ENCODE measurements at regions not wholly inside any gene's neighbourhood (a gene's known extent, or its start where the extent isn't known, plus 50 kb on each side); places are given as distances from the start of the nearest gene placed in this dataset.
A peak's percentile ranks its signal among the peaks of the same experiment; 100 is the strongest.
"Not testable (repeated sequence)": the region's sequence is repeated elsewhere in the genome, so short reads cannot be mapped to it uniquely, and the experiment has no call there.

GRCh38 chr11:45754741-45755140 lies 50.2 kb upstream of the SLC35C1 start:
- DNase-seq (ENCODE audit: low spot score): no peak

DNA sequence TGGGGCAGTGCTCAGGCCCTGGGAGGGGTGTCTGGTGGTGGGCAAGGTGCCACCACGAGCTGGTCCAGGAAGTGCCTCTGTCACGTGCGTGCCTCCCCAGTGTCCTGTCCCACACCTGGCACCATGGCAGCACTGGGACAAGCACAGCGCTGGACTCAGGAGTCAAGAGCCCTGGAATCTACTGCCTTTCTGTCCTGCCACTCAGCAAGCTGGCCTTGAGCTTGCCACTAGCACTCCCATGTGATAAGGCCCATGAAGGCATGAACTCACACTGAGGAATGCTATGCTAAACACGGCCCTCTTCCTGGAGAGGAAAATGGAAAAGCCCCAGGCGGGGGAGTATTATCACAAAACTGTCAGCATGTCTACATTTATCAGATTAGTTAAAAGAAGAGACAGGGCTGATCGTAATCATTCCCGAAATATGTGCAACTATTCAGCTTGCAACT lies 50.7 kb upstream of the SLC35C1 start:
- DNase-seq (ENCODE audit: low spot score): no peak

GRCh38 chr11:45752106-45752505 lies 52.8 kb upstream of the SLC35C1 start:
- DNase-seq (ENCODE audit: low spot score): no peak

DNA sequence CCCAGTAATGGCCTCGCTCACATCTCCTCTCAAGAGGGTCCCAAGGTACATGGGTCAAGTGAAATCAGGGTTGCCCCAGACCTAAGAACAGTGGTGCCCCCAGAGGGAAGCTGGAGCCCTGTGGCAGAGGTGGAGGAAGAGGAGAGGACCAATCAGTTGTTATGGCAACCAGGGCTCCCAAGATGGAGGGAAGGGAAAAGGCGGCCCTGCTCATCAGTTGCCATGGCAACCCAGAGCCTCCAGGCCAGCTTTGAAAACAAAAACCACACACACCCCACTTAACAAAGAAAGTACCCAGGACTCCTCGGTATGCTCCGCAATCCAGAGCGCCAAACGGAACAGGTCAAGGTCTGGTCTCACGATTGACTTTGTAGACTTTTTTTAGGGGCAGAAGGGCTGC lies 53.5 kb upstream of the SLC35C1 start:
- peak; percentile 67 for DNase-seq (ENCODE audit: low spot score)

DNA sequence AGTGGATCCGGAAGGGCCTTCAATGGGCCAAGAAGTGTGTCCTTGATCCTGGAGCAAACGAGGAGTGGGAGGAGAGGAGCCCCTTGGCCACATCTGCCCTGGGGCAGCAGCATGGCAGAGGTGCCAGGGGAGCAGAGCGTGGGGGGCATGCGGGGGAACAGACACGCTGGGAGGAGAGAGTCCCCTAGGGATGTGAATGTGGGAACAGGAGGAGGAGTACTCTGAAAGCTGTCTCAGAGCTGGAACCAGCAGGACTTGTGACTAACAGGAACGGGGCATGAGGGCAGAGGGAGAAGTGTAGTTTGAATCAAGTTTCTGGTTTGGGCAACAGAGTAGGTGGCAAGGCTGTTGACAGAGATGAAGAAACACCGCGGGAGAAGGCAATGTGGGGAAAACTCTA lies 54.5 kb upstream of the SLC35C1 start:
- DNase-seq (ENCODE audit: low spot score): no peak

GRCh38 chr11:45748801-45749200 lies 56.1 kb upstream of the SLC35C1 start:
- DNase-seq (ENCODE audit: low spot score): no peak

GRCh38 chr11:45745065-45745811 lies 59.7 kb upstream of the SLC35C1 start:
- no peak for DNase-seq (ENCODE audit: low spot score)

- no peak for DNase-seq (ENCODE audit: low spot score)
Observed at GRCh38 chr11:45743556-45744468, 61.1 kb upstream of the SLC35C1 start.

GRCh38 chr11:45741582-45741981 lies 63.4 kb upstream of the SLC35C1 start:
- no peak for DNase-seq (ENCODE audit: low spot score)

DNA sequence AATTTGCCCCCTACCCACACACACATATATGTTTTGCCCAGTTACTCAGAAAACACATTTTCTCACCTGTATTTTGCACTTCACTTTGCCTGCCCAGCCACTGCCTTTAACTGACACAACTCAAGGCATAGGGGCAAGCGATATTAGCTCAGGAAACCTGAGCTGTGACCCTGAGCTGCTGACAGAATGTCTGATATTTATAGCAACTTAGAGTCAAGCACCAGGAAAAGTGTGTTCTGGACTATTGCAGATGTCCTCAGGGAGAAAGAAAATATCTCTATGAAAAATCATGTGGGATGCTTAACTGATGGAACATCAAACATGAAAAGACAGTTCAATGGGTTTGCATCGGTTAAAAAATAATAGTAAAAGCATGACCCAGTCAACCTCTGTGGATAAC lies 63.9 kb upstream of the SLC35C1 start:
- DNase-seq (ENCODE audit: low spot score): no peak

- DNase-seq (ENCODE audit: low spot score): no peak
Observed at GRCh38 chr11:45739866-45740265, 65.1 kb upstream of the SLC35C1 start.

DNA sequence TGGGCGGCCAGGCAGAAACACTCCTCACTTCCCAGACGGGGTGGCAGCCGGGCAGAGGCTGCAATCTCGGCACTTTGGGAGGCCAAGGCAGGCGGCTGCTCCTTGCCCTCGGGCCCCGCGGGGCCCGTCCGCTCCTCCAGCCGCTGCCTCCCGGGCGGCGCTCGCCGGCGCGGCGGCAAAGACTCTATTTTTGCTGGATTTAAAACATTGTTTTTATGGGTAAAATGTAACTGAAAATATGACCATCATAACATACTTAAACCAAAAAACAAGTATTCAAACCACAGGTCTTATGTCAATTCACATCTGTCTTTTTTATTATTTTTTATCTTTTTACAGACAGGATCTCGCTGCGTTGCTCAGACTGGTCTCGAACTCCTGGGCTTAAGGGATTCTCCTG lies 65.9 kb upstream of the SLC35C1 start:
- DNase-seq (ENCODE audit: low spot score): not testable (repeated sequence)

- DNase-seq (ENCODE audit: low spot score): not testable (repeated sequence)
Observed at GRCh38 chr11:45738194-45738593, 66.8 kb upstream of the SLC35C1 start.

- DNase-seq (ENCODE audit: low spot score): no peak
Observed at GRCh38 chr11:45737056-45737455, 67.9 kb upstream of the SLC35C1 start.

DNA sequence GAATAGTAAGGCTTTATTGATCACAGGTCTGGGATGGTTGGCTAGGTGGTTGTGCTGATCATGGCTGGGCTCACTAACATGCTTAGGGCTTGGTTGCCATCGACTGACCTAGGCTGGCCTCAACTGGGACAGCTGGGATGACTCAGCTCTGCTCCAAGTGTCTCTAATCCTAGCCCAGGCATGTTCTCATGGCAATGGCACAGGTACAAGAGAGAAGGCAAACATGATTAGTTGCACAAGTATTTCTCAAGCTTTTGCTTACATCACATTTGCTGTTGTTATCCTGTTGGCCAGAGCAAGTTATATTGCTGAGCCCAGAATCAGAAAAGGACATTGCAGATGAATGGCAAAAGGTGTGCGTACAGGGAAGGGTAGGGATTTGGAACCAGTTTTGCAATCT lies 68.5 kb upstream of the SLC35C1 start:
- no peak for DNase-seq (ENCODE audit: low spot score)

DNA sequence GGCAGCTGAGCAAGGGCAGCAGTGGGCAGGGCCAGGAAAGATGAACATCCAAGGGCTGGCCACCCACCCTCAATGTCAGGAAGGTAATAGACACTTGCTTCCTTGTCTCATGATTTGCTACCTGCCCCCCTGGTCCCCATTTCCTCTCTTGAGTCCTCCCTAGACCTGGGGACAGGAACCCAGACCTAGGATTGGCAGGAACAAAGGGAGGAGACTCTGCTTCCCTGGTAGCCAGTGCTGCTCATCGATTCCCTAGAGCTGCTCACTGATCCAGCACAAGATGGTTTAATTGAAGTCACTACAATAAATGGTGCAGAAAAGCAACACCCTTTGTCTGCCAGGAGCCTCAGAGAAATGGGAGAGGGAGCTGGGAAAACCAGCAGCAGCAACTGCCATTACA lies 67.8 kb upstream of the CHST1 start:
- DNase-seq (ENCODE audit: low spot score): no peak

GRCh38 chr11:45732343-45732742 lies 66.9 kb upstream of the CHST1 start:
- no peak for DNase-seq (ENCODE audit: low spot score)

GRCh38 chr11:45731171-45731570 lies 65.7 kb upstream of the CHST1 start:
- DNase-seq (ENCODE audit: low spot score): not testable (repeated sequence)

DNA sequence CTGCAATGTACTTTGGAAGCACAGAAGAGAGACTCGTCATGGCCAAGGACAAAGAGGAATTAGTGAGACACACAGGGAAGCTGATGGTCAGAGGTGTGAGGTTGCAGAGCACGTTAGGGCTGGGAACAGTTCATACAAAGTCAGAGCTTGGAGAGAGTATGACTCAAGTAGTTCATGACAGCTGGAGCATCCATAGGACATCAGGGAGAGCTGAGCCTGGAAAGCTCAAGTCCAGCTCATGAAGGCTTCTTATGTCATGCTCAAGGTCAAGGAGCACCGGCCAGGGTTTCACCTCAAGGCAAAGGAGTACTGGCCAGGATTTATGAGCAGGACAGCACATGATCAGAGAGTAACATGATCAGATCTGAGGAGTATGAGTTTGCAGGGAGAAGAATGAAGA lies 64.6 kb upstream of the CHST1 start:
- no peak for DNase-seq (ENCODE audit: low spot score)

GRCh38 chr11:45726493-45727054 lies 61.2 kb upstream of the CHST1 start:
- no peak for DNase-seq (ENCODE audit: low spot score)

GRCh38 chr11:45725776-45726492 lies 60.5 kb upstream of the CHST1 start:
- no peak for DNase-seq (ENCODE audit: low spot score)

DNA sequence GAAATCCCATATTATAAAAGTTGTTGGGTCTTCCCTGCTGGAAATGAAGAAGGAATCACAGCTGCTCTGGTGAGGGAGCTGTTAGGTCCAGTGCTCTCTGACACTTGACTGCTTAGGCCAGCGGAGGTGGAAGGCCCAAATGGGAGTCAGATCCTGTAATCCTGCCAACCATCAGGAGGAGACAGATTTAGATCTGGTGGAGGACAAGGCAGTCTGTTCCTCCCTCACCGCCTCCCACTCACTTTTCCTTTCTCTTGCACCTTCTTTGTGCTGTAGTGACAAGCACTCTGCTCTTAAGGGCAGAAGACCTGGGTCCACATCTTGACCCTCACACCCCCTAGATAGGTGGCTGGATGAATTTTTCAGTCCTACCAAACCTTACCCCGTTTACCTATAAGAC lies 59.7 kb upstream of the CHST1 start:
- DNase-seq (ENCODE audit: low spot score): no peak
